ENCODE measurements at regions not wholly inside any gene's neighbourhood (a gene's known extent, or its start where the extent isn't known, plus 50 kb on each side); places are given as distances from the start of the nearest gene placed in this dataset.
"Not testable (repeated sequence)": the region's sequence is repeated elsewhere in the genome, so short reads cannot be mapped to it uniquely, and the experiment has no call there.

- no peak overlapping the region for H3K4me3 ChIP-seq
- TF ChIP-seq CTCF (IDR thresholded peaks at IDR 0.05) (no peak), POLR2A (IDR thresholded peaks at IDR 0.05) (no peak)
- DNase-seq, result no peak
- H3K27me3 ChIP-seq, result no peaks in the 10 kb centered on the region
- 84 to 91% methylated on average over 7 of the region's 7 CpGs for WGBS, 2 donors
- H3K9me3 ChIP-seq, result no peaks in the 10 kb centered on the region
- no peaks in the 10 kb centered on the region for H3K4me1 ChIP-seq
- intact Hi-C loops (cut with DNase I; ENCODE audit: low total_unique reads), result no loop called here
- H3K27ac ChIP-seq, result no peak overlapping the region
- no peaks in the 10 kb centered on the region for H3K36me3 ChIP-seq (ENCODE audit: low read depth, missing control alignments)
Measured at GRCh38 chr3:139267300-139268246, 76.2 kb upstream of the MRPS22 start.

- H3K4me3 ChIP-seq, result no peak overlapping the region
- TF ChIP-seq CTCF (IDR thresholded peaks at IDR 0.05) (no peak), POLR2A (IDR thresholded peaks at IDR 0.05) (no peak)
- no peaks in the 10 kb centered on the region for H3K4me1 ChIP-seq
- no peak overlapping the region for H3K27ac ChIP-seq
- no peaks in the 10 kb centered on the region for H3K36me3 ChIP-seq (ENCODE audit: low read depth, missing control alignments)
- 95 to 98% methylated on average over 2 of the region's 2 CpGs for WGBS, 2 donors
- no peaks in the 10 kb centered on the region for H3K9me3 ChIP-seq
- intact Hi-C loops (cut with DNase I; ENCODE audit: low total_unique reads), result no loop called here
- H3K27me3 ChIP-seq, result no peaks in the 10 kb centered on the region
- no peak for DNase-seq
Measured at GRCh38 chr3:139269984-139270383, 73.8 kb upstream of the MRPS22 start.

GRCh38 chr3:139270652-139271051 lies 73.2 kb upstream of the MRPS22 start:
- H3K4me1 ChIP-seq; H3K27ac ChIP-seq; H3K9me3 ChIP-seq; intact Hi-C loops (cut with DNase I; ENCODE audit: low total_unique reads); DNase-seq; H3K27me3 ChIP-seq; H3K4me3 ChIP-seq; H3K36me3 ChIP-seq (ENCODE audit: low read depth, missing control alignments): not testable (repeated sequence)
- 45 to 81% methylated on average over 2 of the region's 2 CpGs for WGBS, 2 donors

- no peaks in the 10 kb centered on the region for H3K4me1 ChIP-seq
- H3K36me3 ChIP-seq (ENCODE audit: low read depth, missing control alignments), result no peaks in the 10 kb centered on the region
- H3K9me3 ChIP-seq, result no peaks in the 10 kb centered on the region
- DNase-seq, result no peak
- H3K27me3 ChIP-seq, result no peaks in the 10 kb centered on the region
- no peak overlapping the region for H3K27ac ChIP-seq
- intact Hi-C loops (cut with DNase I; ENCODE audit: low total_unique reads), result no loop called here
- no peak for TF ChIP-seq CTCF (IDR thresholded peaks at IDR 0.05)
- no peak overlapping the region for H3K4me3 ChIP-seq
- 85 to 93% methylated on average over 3 of the region's 3 CpGs for WGBS, 2 donors
Measured at GRCh38 chr3:139280027-139280671, 63.7 kb upstream of the MRPS22 start.

- Histone ChIP-seq H3K4me1 (no peaks in the 10 kb centered on the region), H3K9me3 (no peaks in the 10 kb centered on the region), H3K27ac (no peak overlapping the region), H3K36me3 (ENCODE audit: low read depth, missing control alignments) (no peaks in the 10 kb centered on the region), H3K4me3 (no peak overlapping the region), H3K27me3 (no peaks in the 10 kb centered on the region)
- 78 to 93% methylated on average over 2 of the region's 2 CpGs for WGBS, 2 donors
- DNase-seq, result no peak
- intact Hi-C loops (cut with DNase I; ENCODE audit: low total_unique reads), result no loop called here
- no peak for TF ChIP-seq POLR2A (IDR thresholded peaks at IDR 0.05)
- TF ChIP-seq CTCF (IDR thresholded peaks at IDR 0.05), result no peak
Measured at GRCh38 chr3:139281096-139281495, 62.7 kb upstream of the MRPS22 start.
